Suprapubic skin (tissue), 4 donors: ENCODE measurements at regions not wholly inside any gene's neighbourhood (a gene's known extent, or its start where the extent isn't known, plus 50 kb on each side); places are given as distances from the start of the nearest gene placed in this dataset.

Experiments
- DNase-seq, 2 donors: peaks; one replicate each; pipeline ENCODE4 v3.0.0-alpha.2; 2019; ENCODE audit warnings: low spot score in 2 of 2
- H3K27ac ChIP-seq: fragments of 200-600 bp; sonication (generic); one replicate; pipeline ENCODE4 v1.5.1; 2019
- H3K27me3 ChIP-seq: fragments of 200-600 bp; sonication (generic); one replicate; pipeline ENCODE4 v1.5.1; 2019
- H3K36me3 ChIP-seq: fragments of 200-600 bp; sonication (generic); one replicate; pipeline ENCODE4 v1.5.1; 2019
- H3K4me1 ChIP-seq: fragments of 200-600 bp; sonication (generic); one replicate; pipeline ENCODE4 v1.5.1; 2019
- H3K4me3 ChIP-seq: fragments of 200-600 bp; sonication (generic); one replicate; pipeline ENCODE4 v1.5.1; 2019; ENCODE audit warnings: mild to moderate bottlenecking
- H3K9me3 ChIP-seq: fragments of 200-600 bp; sonication (generic); one replicate; pipeline ENCODE4 v1.5.1; 2019
- CTCF ChIP-seq, 2 donors: fragments of 200-600 bp in 1 of 2; fragments of 450-650 bp in 1 of 2; sonication (generic) in 1 of 2; IDR thresholded peaks; one replicate each; pipeline ENCODE4 v1.5.1; 2016 to 2019; ENCODE audit warnings: antibody characterized with exemption in 2 of 2, mild to moderate bottlenecking in 1 of 2, moderate library complexity in 1 of 2
- EP300 ChIP-seq: sonication (generic); formaldehyde crosslinking; IDR thresholded peaks from one replicate; pipeline ENCODE4 v1.6.1; 2017; ENCODE audit warnings: antibody characterized with exemption
- POLR2A ChIP-seq, 2 donors: fragments of 450-650 bp; IDR thresholded peaks; one replicate each; pipeline ENCODE4 v1.6.1; 2017; ENCODE audit warnings: antibody characterized with exemption in 2 of 2, mild to moderate bottlenecking in 2 of 2, moderate library complexity in 2 of 2
- POLR2AphosphoS5 ChIP-seq, 3 donors: sonication (generic); formaldehyde crosslinking; IDR thresholded peaks; one replicate each; pipeline ENCODE4 v1.6.1; 2017; ENCODE audit warnings: antibody characterized with exemption in 3 of 3
- WGBS: methylation state at CpG from one replicate; pipeline ENCODE4 v1.1.5; 2018; 5-methylcytosine and 5-hydroxymethylcytosine counted together

DNA sequence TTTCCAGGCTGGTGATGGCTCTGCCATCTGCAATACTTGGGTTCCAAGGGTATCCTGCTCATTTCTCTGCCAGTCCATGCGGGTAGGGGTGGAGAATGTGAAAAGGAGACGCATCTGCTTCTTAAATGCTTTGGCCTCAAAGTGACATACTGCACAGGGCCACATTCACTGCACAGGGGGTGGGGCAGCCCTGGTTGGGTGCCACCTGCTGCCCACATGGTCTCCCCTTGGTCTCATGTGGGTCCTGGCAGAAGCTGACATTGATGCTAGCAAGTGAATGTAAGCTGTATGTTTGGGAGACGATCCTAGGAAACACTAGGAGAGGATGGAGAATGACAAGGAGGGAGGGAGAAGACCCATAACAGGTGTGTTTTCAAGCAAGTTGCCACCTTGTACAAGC, 140.9 kb downstream of the EDN3 start:
- Histone ChIP-seq H3K9me3 (no peaks in the 10 kb centered on the region), H3K4me1 (no peaks in the 10 kb centered on the region), H3K4me3 (no peak overlapping the region), H3K27ac (no peak overlapping the region), H3K27me3 (peaks cover 47% of the 10 kb centered on the region), H3K36me3 (no peaks in the 10 kb centered on the region)
- DNase-seq: peak in 1 of 2 donors; percentile 15
- TF ChIP-seq CTCF (IDR thresholded peaks at IDR 0.05) (no peak), POLR2A (IDR thresholded peaks at IDR 0.05) (no peak), EP300 (no peak), POLR2AphosphoS5 (IDR thresholded peaks at IDR 0.05) (no peak)
- 70% methylated on average over 3 of the region's 3 CpGs for whole genome bisulfite sequencing

DNA sequence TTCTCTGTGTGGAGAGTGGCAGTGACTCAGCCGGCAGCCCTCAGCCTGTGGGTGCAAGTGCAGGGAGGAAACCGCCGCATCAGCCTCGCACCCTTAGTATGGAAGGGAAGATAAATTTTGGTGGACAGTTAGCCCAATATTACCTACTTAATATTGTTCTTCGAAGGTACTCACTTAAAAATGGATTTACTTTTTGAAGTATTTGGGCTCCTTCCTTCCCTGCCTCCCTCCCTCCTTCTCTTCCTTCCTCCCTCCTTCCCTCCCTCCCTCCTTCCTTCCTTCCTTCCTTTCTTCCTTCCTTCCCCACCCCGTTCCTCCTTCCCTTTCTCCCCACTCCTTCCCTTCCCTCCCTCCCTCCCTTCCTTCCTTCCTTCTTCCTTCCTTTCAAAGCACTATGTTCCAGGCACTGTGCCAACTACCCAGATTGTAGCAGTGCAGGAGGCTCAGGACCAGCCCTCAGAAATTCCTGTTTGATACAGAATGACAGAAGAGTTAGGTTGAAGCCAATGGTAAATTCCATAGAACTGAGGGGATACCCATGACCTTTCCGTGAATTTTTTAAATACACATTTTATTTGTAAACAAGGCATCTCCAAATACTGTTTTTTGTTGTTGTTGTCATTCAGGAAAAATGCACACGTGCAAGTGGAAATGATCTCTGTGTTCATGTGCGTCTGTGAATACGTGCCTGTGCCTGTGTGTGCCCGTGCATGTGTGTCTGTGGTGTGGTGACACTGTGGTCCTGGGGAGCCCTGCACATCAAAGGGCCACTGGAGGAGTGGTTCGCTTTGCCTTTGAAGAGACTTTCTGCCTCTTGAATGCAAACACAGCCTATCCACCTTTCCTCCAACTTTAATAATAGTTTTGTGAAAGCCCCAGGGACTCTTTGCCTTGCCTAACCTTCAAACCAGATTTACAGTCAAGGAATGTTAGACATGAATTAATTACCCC, 141.7 kb downstream of the EDN3 start:
- peak in 1 of 2 donors; percentile 11 for DNase-seq
- 52% methylated on average over 12 of the region's 12 CpGs for WGBS
- peaks cover 55% of the 10 kb centered on the region for H3K27me3 ChIP-seq

GRCh38 chr20:59443550-59443949, 143.1 kb downstream of the EDN3 start:
- Histone ChIP-seq H3K27ac (no peak overlapping the region), H3K9me3 (no peaks in the 10 kb centered on the region), H3K4me3 (no peak overlapping the region), H3K4me1 (no peaks in the 10 kb centered on the region), H3K36me3 (no peaks in the 10 kb centered on the region), H3K27me3 (peaks cover 69% of the 10 kb centered on the region)
- 60% methylated on average over 1 of the region's 1 CpG for WGBS
- TF ChIP-seq EP300 (no peak), CTCF (IDR thresholded peaks at IDR 0.05) (no peak), POLR2A (IDR thresholded peaks at IDR 0.05) (no peak)
- DNase-seq: no peak

More for the DNA sequence above, 141.7 kb downstream of the EDN3 start:
- no peak overlapping the region for H3K27ac ChIP-seq
- H3K9me3 ChIP-seq: no peaks in the 10 kb centered on the region
- no peak overlapping the region for H3K4me3 ChIP-seq
- no peaks in the 10 kb centered on the region for H3K4me1 ChIP-seq
- no peaks in the 10 kb centered on the region for H3K36me3 ChIP-seq
- no peak for TF ChIP-seq POLR2AphosphoS5 (IDR thresholded peaks at IDR 0.05)

DNA sequence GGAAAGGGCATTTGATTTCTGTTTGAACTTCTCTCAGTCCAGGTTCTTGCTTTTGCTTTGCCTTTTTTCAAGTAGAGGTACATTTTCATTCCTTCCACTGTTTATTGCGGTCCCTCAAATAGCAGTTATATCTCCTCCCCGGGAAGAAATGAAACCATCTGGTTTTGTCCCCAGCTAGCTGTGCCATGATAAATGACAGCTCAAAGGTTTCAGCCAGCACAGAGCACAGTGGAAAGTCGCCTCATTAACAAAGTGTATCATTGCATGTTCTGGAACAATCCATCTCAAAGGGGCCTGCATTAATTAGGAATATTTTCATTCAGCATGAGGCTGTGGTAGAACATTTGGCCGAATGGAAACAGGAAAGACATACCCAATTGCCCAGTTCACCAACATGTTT, 146.0 kb downstream of the EDN3 start:
- Histone ChIP-seq H3K4me1 (no peaks in the 10 kb centered on the region), H3K36me3 (no peaks in the 10 kb centered on the region), H3K27ac (no peak overlapping the region), H3K27me3 (peaks cover 77% of the 10 kb centered on the region), H3K4me3 (no peak overlapping the region), H3K9me3 (no peaks in the 10 kb centered on the region)
- 63% methylated on average over 4 of the region's 4 CpGs for WGBS
- DNase-seq: no peak
- TF ChIP-seq EP300 (no peak), POLR2A (IDR thresholded peaks at IDR 0.05) (no peak), CTCF (IDR thresholded peaks at IDR 0.05) (no peak), POLR2AphosphoS5 (IDR thresholded peaks at IDR 0.05) (no peak)

DNA sequence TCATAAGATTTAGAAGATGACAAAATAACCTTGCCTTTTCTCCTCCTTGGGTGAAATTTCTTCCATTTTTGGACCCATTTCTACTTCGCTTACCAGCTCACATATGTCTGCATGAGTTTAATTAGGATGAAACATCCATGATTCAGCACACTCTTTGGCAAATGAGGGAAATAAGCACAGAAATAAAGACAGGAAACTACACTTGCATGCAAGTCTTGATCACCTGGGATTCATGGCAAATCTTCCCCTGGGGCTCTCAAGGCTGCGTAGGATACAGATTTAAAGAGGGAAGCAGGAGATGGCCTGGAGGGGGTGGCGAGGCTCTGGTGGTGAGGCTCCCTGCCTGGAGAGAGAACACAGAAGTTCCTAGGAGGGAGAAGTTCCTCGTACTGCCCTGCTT, 147.8 kb downstream of the EDN3 start:
- no peak for DNase-seq
- Histone ChIP-seq H3K27ac (no peak overlapping the region), H3K4me3 (no peak overlapping the region), H3K9me3 (no peaks in the 10 kb centered on the region), H3K4me1 (no peaks in the 10 kb centered on the region), H3K36me3 (no peaks in the 10 kb centered on the region), H3K27me3 (peaks cover 71% of the 10 kb centered on the region)
- no peak for TF ChIP-seq POLR2AphosphoS5 (IDR thresholded peaks at IDR 0.05)
- no peak for TF ChIP-seq CTCF (IDR thresholded peaks at IDR 0.05)
- TF ChIP-seq POLR2A (IDR thresholded peaks at IDR 0.05): no peak
- TF ChIP-seq EP300: no peak
- WGBS: 56% methylated on average over 4 of the region's 4 CpGs
